GM19035 (cell line): ENCODE measurements at regions not wholly inside any gene's neighbourhood (a gene's known extent, or its start where the extent isn't known, plus 50 kb on each side); places are given as distances from the start of the nearest gene placed in this dataset.
A peak's percentile ranks its signal among the peaks of the same experiment; 100 is the strongest.
"Not testable (repeated sequence)": the region's sequence is repeated elsewhere in the genome, so short reads cannot be mapped to it uniquely, and the experiment has no call there.

Experiments
- ATAC-seq: cut with Tn5 transposase; IDR thresholded peaks from one replicate; pipeline ENCODE4 v1.9.1; 2021; ENCODE audit not compliant: unreplicated experiment

DNA sequence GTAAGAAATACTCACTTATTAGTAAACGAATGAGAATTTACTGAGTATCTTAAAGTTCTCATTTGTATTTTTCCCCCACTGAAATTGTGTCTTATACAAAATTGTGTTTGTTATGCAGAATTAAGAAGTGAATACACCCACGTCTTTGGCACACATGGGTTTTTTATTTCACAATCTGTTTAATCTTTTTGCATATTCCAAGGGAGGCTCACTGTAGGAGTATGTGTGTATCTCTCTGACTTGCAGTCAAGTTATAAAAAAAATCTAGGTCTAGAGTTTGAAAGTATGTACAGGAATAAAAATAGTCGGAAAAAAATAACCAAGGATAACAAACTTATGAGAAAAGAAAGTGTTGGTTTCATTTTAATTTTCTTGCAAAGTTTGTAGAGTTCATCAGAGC, 255.2 kb downstream of the PDCD6IP start:
- ATAC-seq: no peak

DNA sequence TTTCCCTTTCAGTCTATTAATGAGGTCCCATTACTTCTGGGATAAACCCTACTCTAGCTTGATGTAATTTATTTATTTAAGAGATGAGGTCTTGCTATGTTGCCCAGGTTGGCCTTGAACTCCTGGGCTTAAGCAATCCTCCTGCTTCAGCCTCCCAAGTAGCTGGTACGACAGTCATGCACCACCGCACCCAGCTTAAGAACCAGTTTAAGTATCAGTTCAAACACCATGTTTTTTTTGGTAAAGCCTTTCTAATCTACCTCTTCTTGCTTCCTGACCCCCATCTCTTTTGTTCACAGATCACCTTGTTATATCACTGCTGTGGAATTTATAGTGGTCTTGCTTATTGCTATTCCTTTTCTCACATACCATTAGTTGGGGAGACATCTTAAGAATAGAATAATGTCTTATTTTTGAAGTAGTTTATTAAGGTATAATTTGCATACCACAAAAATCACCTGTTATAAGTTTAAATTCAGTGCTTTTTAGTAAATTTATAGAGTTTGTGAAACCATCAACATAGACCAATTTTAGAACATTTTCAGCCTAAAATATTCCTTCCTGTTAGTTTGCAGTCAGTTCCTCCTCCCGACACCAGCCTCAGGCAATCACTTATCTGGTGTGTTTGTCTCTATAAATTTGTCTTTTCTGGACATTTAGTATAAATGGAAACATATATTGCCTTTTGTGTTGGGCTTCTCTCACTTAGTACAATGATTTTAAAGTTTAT, 257.9 kb downstream of the PDCD6IP start:
- ATAC-seq: peak; percentile 17

DNA sequence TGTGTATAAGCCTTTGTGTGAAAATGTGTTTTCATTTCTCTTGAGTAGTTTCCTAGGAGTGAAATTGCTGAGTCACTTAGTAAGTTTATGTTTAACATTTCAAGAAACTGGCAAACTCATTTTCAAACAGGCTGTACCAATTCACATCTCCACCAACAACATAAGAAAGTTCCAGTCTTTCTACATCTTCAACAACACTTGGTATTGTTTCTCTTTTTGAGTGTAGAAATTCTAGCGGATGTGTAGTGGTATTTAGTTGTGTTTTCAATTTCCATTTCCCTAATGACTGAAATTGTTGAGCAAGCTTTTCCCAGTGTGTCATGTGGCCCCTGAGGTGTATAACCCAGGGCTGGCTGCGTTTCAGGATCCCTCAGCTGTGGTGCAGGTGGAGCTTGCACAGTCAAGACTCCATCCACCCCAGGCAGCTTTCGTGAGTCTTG, 258.5 kb downstream of the PDCD6IP start:
- peak; percentile 92 for ATAC-seq

DNA sequence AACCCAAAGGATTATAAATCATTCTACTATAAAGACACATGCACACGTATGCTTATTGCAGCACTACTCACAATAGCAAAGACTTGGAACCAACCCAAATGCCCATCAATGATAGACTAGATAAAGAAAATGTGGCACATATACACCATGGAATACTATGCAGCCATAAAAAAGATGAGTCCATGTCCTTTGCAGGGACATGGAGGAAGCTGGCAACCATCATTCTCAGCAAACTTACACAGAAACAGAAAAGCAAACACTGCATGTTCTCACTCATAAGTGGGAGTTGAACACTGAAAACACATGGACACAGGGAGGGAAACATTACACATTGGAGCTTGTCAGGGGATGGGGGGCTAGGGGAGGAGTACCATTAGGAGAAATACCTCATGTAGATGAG, 262.6 kb downstream of the PDCD6IP start:
- ATAC-seq: not testable (repeated sequence)

DNA sequence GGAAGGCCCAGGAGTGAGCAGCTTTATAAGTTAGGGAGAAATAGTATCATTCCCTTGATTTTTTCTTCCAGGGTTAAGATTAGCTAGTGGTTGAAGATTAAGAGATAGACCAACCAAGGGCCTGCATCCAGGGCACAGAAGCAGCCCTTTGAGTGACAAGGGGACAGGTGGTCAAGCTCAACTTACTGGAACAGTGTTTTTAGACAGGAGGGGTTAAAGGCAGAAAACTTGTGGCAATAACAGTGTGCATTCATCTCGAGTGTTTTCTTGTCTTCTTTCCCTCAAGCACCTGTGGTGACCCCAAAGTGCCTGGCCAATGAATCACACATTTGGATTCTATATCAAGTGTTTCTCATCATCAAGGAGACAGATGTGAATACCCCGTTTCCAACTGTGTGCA, 267.5 kb downstream of the PDCD6IP start:
- ATAC-seq: no peak

DNA sequence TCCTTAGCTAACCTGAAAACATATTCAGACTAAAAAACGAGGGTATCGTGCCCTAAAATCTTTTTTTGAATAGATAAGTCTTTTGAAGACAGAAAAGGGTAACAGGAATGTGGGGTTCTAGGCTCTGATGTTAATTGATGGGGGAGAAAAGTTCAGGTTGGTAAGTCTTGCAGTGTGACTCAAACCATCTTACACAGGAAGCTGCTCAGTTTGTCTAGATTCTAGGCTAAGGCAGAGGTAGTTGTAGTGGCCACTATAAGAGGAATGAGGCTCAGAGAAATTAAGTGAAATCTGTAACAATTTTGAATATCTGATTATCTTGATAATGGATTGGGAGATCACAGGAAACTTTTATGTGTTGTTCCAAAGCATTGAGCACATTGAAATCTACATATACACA, 267.9 kb downstream of the PDCD6IP start:
- no peak for ATAC-seq

DNA sequence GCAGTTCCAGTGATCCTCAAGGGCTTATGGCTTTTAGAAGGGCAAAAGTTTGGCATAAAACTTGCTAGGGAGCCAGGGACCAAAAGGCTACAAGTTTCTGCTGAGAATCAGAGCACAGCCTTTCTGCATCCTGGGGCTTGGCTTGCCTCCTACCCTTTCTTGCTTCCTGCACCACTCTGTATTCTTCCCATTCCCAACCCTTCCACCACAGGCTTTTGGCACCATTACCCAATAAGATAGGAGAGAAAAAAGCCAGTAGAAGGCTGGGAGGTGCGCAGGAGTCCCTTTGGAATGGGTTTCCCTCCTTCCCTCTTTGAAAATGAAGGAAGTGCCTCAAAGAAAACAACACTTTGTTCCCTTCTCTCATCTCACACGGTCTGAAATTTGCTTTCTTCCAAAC, 268.6 kb downstream of the PDCD6IP start:
- no peak for ATAC-seq

DNA sequence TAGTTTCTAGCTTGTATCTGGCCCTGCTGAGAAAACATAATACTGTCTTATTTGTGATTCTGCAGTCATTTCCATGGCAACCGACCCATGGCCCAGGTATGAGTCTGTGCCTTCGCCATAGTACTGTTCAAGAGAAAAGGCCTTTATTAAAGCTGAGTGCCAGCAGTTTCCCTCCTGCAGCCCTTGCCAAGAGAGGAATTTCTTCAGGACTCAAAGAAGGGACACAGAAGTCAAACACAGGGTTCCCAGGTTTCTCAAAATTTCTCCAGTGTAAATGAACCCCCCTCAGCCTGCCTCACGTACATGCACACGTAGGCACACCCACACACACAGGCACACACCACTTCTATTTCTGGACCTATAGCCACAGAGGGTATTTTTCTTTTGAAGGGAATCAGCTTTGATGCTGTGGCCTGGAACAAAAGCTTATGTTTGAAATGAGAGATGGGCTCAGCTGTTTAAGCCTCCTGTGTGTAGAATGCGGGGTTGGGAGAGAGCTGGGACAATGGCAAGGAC, 269.2 kb downstream of the PDCD6IP start:
- no peak for ATAC-seq

DNA sequence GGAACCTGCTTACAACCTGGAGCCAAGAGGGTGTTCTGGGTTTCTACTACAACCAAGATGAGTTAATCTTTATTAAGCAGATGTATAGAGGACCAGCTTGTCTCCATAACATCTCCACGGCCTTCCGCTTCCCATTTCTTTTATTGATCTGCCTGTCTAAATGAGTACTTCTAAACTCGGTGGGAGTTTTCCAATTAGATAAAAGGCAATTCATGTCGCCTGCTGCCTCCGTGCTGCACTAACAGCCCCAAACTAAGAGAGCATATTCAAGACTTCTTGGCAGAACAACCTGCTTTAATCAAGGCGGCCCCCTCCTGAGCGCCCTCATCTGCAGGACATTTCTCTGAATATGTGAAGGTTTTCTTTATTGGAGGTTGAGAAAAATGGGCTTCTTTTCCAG, 270.1 kb downstream of the PDCD6IP start:
- no peak for ATAC-seq

DNA sequence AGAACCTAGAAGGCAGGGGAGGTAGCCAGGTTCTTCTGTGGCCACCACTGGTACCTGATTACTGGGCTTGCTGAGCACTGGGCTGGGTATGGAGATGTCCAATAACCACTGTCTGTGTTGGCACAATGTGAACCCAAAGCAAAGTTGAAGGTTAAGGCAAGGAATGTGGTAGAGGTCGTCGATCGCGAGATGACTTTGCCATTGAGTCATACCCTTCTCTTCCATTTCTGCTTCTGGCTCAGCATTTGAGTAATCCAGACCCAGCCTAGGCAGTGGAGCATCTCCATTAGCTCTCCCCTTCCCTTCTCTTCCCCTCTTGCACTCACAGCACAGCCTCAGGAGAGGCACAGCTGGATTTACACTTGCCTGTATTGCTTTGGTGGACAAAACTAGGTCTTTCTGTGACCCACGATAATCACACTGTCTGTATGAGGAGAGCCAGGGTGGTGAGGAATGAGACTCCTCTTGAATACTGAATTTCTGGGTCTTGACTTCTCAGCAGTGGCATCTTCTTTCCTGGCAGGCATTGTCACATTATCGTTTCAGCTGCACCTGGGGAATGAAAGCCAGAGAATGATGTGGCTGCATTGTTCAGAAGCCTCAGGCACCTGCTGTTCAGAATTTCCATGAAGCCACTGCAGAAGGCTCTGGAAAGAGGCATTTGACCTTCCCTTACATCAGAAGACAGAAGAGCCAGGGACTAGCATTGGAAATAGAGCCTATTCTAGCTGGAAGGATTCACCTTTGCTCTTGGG, 272.6 kb downstream of the PDCD6IP start:
- ATAC-seq: no peak

DNA sequence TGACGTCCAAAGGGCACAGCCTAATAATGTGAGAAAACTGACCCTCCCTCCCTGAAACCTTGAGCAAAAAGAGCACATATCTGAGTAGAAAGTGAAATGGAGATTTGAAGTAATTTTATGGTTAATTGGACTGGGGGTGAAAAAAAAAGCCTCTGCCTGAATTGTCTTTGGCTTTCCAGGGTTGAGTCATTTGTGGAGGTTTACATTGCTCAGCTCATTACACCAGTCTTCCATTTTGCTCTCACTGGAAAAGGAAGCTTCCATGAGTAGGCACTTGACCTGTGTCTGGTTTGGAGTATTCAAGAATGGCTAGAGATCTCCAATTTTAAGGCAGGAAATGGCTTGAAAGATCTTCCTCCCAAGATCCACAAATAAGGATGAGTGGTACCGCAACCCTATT, 273.9 kb downstream of the PDCD6IP start:
- no peak for ATAC-seq

DNA sequence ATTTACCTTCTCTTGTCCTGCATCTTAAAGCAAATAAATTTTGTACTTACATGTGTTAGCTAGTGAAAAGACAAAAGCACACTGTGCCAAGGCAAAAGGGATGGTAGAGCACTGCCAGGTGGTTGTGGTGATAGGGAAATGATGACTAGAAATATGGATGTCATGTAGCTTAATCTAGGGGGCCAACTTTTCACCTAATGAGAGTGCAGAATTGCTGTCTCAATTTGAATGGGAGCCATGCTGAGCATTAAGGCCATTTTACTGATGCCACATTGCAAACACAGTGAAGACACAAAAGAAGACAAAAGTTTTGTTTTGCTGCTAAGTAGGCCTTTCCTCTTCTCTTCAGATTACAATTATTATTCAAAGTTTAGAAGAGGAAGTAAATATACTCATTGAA, 274.7 kb downstream of the PDCD6IP start:
- no peak for ATAC-seq

DNA sequence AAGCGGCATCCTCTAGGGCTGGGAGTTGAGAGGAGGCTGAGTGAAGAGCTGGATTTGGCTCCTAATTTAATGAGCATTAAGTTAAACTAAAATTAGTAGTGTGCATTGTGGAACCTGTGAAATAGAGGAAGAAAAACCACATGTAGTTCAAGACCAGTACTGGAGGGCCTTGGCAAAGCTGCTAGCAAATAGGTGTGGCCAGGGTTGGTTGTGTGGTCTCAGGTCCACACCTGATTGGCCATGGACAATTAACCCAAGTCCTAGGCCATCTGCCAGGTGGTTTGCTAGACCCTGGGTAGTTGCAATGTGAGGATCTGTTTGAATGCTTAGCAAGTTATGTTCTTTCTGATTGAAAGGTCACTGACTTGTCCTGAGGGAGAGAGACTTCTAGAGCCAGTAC, 275.5 kb downstream of the PDCD6IP start:
- no peak for ATAC-seq

DNA sequence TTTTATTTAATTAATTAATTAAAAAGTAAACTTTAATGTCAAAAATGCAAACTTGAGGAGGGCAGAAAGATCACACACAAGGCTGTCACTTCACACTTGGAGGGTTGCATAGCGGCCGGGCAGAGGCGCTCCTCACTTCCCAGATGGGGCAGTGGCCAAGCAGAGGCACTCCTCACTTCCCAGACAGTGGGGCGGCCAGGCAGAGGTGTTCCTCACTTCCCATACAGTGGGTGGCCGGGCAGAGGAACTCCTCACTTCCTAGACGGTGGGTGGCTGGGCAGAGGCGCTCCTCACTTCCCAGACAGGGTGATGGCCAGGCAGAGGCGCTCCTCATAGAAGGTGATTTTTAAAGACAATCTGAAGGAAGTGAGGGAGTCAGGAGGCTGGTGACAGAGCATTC, 277.5 kb downstream of the PDCD6IP start:
- no peak for ATAC-seq

DNA sequence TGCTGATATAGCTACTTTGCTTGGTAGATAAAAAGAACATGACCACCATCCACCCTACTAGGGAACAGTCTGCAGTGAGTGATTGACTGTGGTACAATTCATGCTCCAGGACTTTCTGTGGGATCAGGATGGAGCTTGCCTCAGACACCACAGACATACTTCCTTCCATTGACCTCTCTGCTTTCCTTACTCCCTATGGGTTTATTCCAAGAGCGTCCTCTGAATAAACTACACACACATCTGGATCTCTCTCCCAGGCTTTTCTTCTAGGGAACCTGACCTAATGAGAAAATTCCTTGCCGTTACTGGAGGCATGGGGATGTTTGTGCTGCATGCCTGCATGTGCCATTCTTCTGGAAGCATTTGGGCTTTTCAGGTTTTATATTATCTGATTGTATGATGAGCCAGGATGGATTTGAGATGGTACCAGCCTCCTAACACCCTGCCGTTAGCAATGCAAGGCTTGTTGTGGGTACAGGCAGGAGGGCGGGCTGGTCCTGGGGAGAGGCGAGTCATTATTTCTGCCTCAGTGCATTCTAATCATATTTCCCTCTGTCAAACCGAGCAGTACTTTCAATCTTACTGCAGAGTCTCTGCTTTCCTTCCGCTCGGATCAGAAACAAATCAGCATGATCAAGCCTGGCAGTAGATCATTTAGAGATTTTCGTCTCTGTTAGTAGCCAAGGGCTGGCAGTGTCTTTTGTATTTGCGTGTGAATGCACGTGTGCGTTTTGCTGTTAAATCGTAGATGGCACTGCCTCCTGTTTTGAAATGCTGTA, 279.2 kb downstream of the PDCD6IP start:
- ATAC-seq: peak; percentile 79

DNA sequence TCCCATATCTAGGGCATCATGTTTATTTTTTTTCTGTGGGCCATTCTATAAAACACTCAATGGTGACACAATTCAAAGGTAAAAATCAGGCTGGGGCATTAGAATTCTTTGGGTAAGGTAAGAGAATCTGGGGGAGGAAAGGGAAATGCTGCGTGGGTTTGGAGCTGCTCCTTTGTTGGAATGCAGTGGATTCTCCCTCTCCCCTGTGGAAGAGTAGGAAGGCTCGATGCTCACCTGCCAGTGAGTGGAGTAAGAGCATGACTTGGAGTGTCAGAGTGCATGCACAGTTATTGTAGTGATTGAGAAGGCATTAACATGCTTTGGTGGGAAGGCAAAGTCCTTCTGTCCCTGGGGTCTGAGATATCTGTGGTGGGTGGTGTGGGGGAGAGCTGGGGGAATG, 280.0 kb downstream of the PDCD6IP start:
- no peak for ATAC-seq

DNA sequence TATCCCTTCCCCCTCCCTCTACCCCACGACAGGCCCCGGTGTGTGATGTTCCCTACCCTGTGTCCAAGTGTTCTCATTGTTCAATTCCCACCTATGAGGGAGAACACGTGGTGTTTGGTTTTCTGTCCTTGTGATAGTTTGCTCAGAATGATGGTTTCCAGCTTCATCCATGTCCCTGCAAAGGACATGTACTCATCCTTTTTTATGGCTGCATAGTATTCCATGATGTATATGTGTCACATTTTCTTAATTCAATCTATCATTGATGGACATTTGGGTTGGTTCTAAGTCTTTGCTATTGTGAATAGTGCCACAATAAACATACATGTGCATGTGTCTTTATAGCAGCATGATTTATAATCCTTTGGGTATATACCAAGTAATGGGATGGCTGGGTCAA, 281.4 kb downstream of the PDCD6IP start:
- ATAC-seq: not testable (repeated sequence)

DNA sequence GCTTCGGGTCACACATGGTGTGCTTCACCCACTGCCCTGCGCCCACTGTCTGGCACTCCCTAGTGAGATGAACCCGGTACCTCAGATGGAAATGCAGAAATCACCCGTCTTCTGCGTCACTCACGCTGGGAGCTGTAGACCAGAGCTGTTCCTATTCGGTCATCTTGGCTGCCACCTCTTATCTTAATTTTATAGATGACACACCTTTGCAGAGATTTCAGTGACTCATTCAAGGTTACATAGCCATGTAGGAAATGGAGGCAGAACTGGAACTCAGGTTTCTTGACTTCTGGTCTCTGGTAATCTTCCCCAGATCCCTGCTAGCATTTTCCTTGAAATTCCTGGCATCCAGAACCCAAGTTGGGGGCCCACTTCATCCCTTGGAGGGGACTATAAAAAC, 291.9 kb downstream of the PDCD6IP start:
- ATAC-seq: not testable (repeated sequence)

DNA sequence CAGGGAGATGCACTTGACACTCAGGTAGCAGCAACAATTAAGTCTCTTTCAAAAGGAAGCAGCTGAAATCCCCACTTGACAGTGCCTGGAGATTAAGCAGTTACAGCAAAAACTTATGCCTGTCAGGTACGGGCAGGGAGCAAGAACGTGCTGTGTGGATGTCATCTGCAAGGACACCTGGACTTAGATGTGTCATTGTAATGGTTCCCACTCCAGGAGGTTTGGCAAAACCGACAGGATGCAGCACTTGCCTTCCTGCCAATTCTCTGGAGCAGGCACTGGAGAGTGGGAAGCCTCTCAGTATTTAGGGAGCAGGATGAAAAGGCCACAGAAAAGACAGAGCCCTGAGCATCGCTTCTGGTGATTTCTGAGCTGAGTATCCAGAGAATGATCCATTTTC, 292.4 kb downstream of the PDCD6IP start:
- no peak for ATAC-seq

DNA sequence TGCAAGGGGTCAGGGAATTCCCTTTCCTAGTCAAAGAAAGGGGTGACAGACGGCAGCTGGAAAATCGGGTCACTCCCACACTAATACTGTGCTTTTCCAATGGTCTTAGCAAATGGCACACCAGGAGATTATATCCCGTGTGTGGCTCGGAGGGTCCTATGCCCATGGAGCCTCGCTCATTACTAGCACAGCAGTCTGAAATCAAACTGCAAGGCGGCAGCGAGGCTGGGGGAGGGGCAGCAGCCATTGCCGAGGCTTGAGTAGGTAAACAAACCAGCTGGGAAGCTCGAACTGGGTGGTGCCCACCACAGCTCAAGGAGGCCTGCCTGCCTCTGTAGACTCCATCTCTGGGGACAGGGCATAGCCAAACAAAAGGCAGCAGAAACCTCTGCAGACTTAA, 295.9 kb downstream of the PDCD6IP start:
- ATAC-seq: not testable (repeated sequence)

DNA sequence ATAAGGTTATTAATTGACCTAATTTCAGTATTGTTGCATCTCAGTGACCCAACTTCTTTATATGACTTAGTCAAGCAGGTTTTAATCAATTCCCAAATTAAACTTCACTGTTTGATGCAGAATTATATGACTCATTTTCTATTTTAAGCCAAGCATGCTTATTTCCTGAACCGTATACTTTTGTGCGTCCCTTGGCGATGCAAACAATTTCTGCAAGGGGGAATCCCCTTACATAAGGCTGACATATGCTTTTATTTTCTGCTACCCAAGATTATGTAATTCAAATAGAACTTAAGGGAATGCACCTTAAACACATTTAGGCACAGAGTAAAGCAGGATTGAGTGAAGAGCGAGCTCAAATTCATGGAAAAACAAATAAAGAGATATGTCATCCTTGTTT, 303.9 kb downstream of the PDCD6IP start:
- no peak for ATAC-seq

DNA sequence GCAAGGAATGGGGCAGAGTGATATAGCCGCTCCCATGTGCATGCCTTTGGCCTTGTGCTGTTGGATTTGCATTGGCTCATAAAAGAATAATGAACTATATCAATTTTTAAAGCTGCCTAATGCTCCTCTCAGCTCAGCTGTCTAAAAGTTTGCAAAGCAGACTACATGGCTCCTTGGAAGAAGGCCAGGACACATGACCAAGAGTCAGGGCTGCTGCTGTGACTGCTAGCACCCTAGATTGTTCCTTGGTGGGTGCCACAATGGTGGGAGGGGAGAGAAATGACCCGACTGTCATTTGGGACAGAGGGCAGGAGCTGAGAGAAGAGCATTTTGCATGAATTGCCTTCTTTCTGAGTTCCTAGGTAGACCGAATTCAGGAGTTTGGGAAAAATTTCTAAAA, 307.9 kb downstream of the PDCD6IP start:
- ATAC-seq: no peak
